PC-3 (cell line): ENCODE measurements at regions not wholly inside any gene's neighbourhood (a gene's known extent, or its start where the extent isn't known, plus 50 kb on each side); places are given as distances from the start of the nearest gene placed in this dataset.

Source experiments
- ATAC-seq: fragments of 200-7000 bp; cut with Tn5 transposase; 2 replicates; pipeline ENCODE4 v1.9.1; 2020; ENCODE audit warnings: mild to moderate bottlenecking, moderate library complexity
- BruUV-seq: library from RNA; stranded (reverse); fragments of 400-500 nt; replicated peaks from 2 replicates; lab custom pipeline; 2021; lab: Mats Ljungman, UMichigan
- CTCF ChIA-PET: fragments of 300-600 bp; sonication (Branson Sonifier 250); formaldehyde crosslinking; loops from one replicate; lab custom pipeline; 2022; ENCODE audit warnings: antibody characterized with exemption; lab: Charles Lee
- POLR2A ChIA-PET: fragments of 300-600 bp; sonication (Branson Sonifier 250); formaldehyde crosslinking; loops from one replicate; lab custom pipeline; 2022; ENCODE audit warnings: antibody characterized with exemption; ENCODE audit not compliant: unreplicated experiment; lab: Charles Lee
- DNase-seq: peaks from one replicate; pipeline ENCODE4 v3.0.0-alpha.2; 2015
- H2AFZ ChIP-seq: fragments of 300-600 bp; sonication (generic); 2 replicates; pipeline ENCODE4 v1.6.0; 2016; ENCODE audit warnings: antibody characterized with exemption, low read length
- H3F3A ChIP-seq: fragments of 300-600 bp; sonication (generic); one replicate; pipeline ENCODE4 v1.6.0; 2017; ENCODE audit warnings: antibody characterized with exemption, low read length, control low read depth, mild to moderate bottlenecking; ENCODE audit not compliant: unreplicated experiment
- H3K27ac ChIP-seq: fragments of 300-600 bp; sonication (generic); 2 replicates; pipeline ENCODE4 v1.5.1; 2016; ENCODE audit warnings: mild to moderate bottlenecking, low read length
- H3K27me3 ChIP-seq: fragments of 300-600 bp; sonication (generic); 2 replicates; pipeline ENCODE4 v1.6.1; 2016; ENCODE audit warnings: low read length, mixed read lengths
- H3K36me3 ChIP-seq: fragments of 300-600 bp; sonication (generic); 2 replicates; pipeline ENCODE4 v1.6.1; 2016; ENCODE audit warnings: low read depth, mixed run types, low read length, mixed read lengths
- H3K4me1 ChIP-seq: fragments of 300-600 bp; sonication (generic); 2 replicates; pipeline ENCODE4 v1.5.1; 2016; ENCODE audit warnings: low read length; ENCODE audit not compliant: insufficient read depth
- H3K4me2 ChIP-seq: fragments of 300-600 bp; sonication (generic); 2 replicates; pipeline ENCODE4 v1.6.0; 2016; ENCODE audit warnings: low read length
- H3K4me3 ChIP-seq: fragments of 300-600 bp; sonication (generic); 2 replicates; pipeline ENCODE4 v1.5.1; 2016; ENCODE audit warnings: mild to moderate bottlenecking, low read length, mixed read lengths
- H3K79me2 ChIP-seq: fragments of 300-600 bp; sonication (generic); 2 replicates; pipeline ENCODE4 v1.6.1; 2017; ENCODE audit warnings: low read length, mixed read lengths
- H3K9ac ChIP-seq: fragments of 300-600 bp; sonication (generic); 2 replicates; pipeline ENCODE4 v1.6.0; 2016; ENCODE audit warnings: mild to moderate bottlenecking, low read length
- H3K9me2 ChIP-seq: fragments of 300-600 bp; sonication (generic); replicated peaks from 2 replicates; pipeline ENCODE4 v1.6.1; 2016; ENCODE audit warnings: mixed run types, low read length, mixed read lengths
- H3K9me3 ChIP-seq: fragments of 300-600 bp; sonication (generic); 2 replicates; pipeline ENCODE4 v1.6.1; 2016; ENCODE audit warnings: low read length, mixed read lengths
- H4K20me1 ChIP-seq: fragments of 300-600 bp; sonication (generic); 2 replicates; pipeline ENCODE4 v1.6.1; 2016; ENCODE audit warnings: low read length, mixed read lengths
- CTCF ChIP-seq: fragments of 300-600 bp; sonication (generic); conservative IDR thresholded peaks from 2 replicates; pipeline ENCODE4 v1.5.1; 2017; ENCODE audit warnings: antibody characterized with exemption, low read depth, mild to moderate bottlenecking, low read length
- EZH2 ChIP-seq: fragments of 300-600 bp; sonication (generic); IDR thresholded peaks from one replicate; pipeline ENCODE4 v1.6.1; 2017; ENCODE audit warnings: antibody characterized with exemption, mild to moderate bottlenecking, low read length; ENCODE audit not compliant: unreplicated experiment
- EZH2phosphoT487 ChIP-seq: fragments of 300-600 bp; sonication (generic); IDR thresholded peaks from 2 replicates; pipeline ENCODE4 v1.6.1; 2018; ENCODE audit warnings: mild to moderate bottlenecking, antibody characterized with exemption, low read length, borderline replicate concordance
- intact Hi-C: fragments of 100-400 bp; cut with micrococcal nuclease; formaldehyde crosslinking; loops from 2 replicates; pipeline ENCODE4 v1.9.0; 2023

- DNase-seq (no peak), ATAC-seq (no peak)
- intact Hi-C loops: no loop called here
- Histone ChIP-seq H4K20me1 (no peaks in the 10 kb centered on the region), H3K79me2 (no peaks in the 10 kb centered on the region), H3K9ac (no peak overlapping the region), H3K27ac (no peak overlapping the region), H3K27me3 (no peaks in the 10 kb centered on the region), H3K4me1 (no peaks in the 10 kb centered on the region), H3K36me3 (no peaks in the 10 kb centered on the region), H2AFZ (no peak overlapping the region), H3K4me2 (no peak overlapping the region), H3K4me3 (no peak overlapping the region), H3K9me2 (no peaks in the 10 kb centered on the region), H3K9me3 (no peaks in the 10 kb centered on the region), H3F3A (no peaks in the 10 kb centered on the region)
- TF ChIP-seq EZH2 (no peak), EZH2phosphoT487 (no peak), CTCF (no peak)
- ChIA-PET POLR2A (no interaction called here), CTCF (no interaction called here)
- no TSS peak for BruUV-seq
These were observed 157.8 kb downstream of the NXNL2 start for GRCh38 chr9:88692827-88693226.

- ChIA-PET POLR2A (no interaction called here), CTCF (no interaction called here)
- Histone ChIP-seq H3K36me3 (no peaks in the 10 kb centered on the region), H2AFZ (no peak overlapping the region), H3K27ac (no peak overlapping the region), H3K4me2 (no peak overlapping the region), H3K4me3 (no peak overlapping the region), H3K4me1 (no peaks in the 10 kb centered on the region), H3K9ac (no peak overlapping the region), H4K20me1 (no peaks in the 10 kb centered on the region), H3K27me3 (no peaks in the 10 kb centered on the region), H3K9me3 (no peaks in the 10 kb centered on the region), H3K79me2 (no peaks in the 10 kb centered on the region), H3F3A (no peaks in the 10 kb centered on the region), H3K9me2 (no peaks in the 10 kb centered on the region)
- no TSS peak for BruUV-seq
- ATAC-seq: no peak
- intact Hi-C loops: no loop called here
- TF ChIP-seq EZH2 (no peak), CTCF (no peak), EZH2phosphoT487 (no peak)
- DNase-seq: no peak
These were observed 159.6 kb downstream of the NXNL2 start for GRCh38 chr9:88694625-88695024.

- no TSS peak for BruUV-seq
- ATAC-seq (no peak), DNase-seq (no peak)
- Histone ChIP-seq H2AFZ (no peak overlapping the region), H3K4me3 (no peak overlapping the region), H3K27me3 (no peaks in the 10 kb centered on the region), H3K9me2 (no peaks in the 10 kb centered on the region), H3K79me2 (no peaks in the 10 kb centered on the region), H3K4me2 (no peak overlapping the region), H4K20me1 (no peaks in the 10 kb centered on the region), H3K9ac (no peak overlapping the region), H3K27ac (no peak overlapping the region), H3K36me3 (no peaks in the 10 kb centered on the region), H3F3A (no peaks in the 10 kb centered on the region), H3K9me3 (no peaks in the 10 kb centered on the region), H3K4me1 (no peaks in the 10 kb centered on the region)
- intact Hi-C loops: no loop called here
- TF ChIP-seq EZH2 (no peak), CTCF (no peak), EZH2phosphoT487 (no peak)
- ChIA-PET CTCF (no interaction called here), POLR2A (no interaction called here)
These were observed 161.5 kb downstream of the NXNL2 start for GRCh38 chr9:88696501-88696900.
